H1 (cell line): ENCODE measurements at regions not wholly inside any gene's neighbourhood (a gene's known extent, or its start where the extent isn't known, plus 50 kb on each side); places are given as distances from the start of the nearest gene placed in this dataset.
"Not testable (repeated sequence)": the region's sequence is repeated elsewhere in the genome, so short reads cannot be mapped to it uniquely, and the experiment has no call there.

ENCODE experiments used
- CTCF ChIA-PET: fragments of 300-600 bp; sonication (Branson Sonifier 250); formaldehyde crosslinking; loops from one replicate; lab custom pipeline; 2021; ENCODE audit not compliant: partially characterized antibody; lab: Charles Lee
- POLR2A ChIA-PET: fragments of 300-600 bp; sonication (Branson Sonifier 250); formaldehyde crosslinking; loops from one replicate; lab custom pipeline; 2021; ENCODE audit warnings: inconsistent platforms; ENCODE audit not compliant: partially characterized antibody; lab: Charles Lee
- DNase-seq, 2 experiments: peaks; one replicate each; pipeline versions ENCODE4 v3.0.0 to v3.0.0-alpha.2; 2010 to 2022; ENCODE audit warnings: low spot score in 2 of 2, low read depth in 1 of 2, mixed read lengths in 1 of 2
- FAIRE-seq: peaks from 2 replicates; lab custom pipeline; 2011; peaks lifted over from hg19 to GRCh38; lab: Jason Lieb, UNC
- H2AFZ ChIP-seq: 2 replicates; pipeline ENCODE4 v1.8.1; 2012; ENCODE audit warnings: low read length, inconsistent platforms
- H2AK5ac ChIP-seq: 2 replicates; pipeline ENCODE4 v1.6.1; 2013; ENCODE audit warnings: low read depth, low read length
- H2BK120ac ChIP-seq: replicated peaks from 2 replicates; pipeline ENCODE3; 2013; ENCODE audit warnings: low read depth, low read length, inconsistent platforms
- H2BK12ac ChIP-seq: 2 replicates; pipeline ENCODE4 v1.6.1; 2013; ENCODE audit warnings: low read depth, low read length
- H2BK15ac ChIP-seq: 2 replicates; pipeline ENCODE4 v1.6.1; 2013; ENCODE audit warnings: low read length
- H2BK20ac ChIP-seq: 2 replicates; pipeline ENCODE4 v1.6.1; 2013; ENCODE audit warnings: low read length
- H2BK5ac ChIP-seq: 2 replicates; pipeline ENCODE4 v1.6.1; 2013; ENCODE audit warnings: low read depth, low read length
- H3K14ac ChIP-seq: 2 replicates; pipeline ENCODE4 v1.6.1; 2013; ENCODE audit warnings: inconsistent platforms; ENCODE audit not compliant: insufficient read length
- H3K18ac ChIP-seq: 2 replicates; pipeline ENCODE4 v1.6.1; 2013; ENCODE audit warnings: low read length; ENCODE audit errors: extremely low read depth
- H3K23ac ChIP-seq: 2 replicates; pipeline ENCODE4 v1.6.1; 2013; ENCODE audit warnings: inconsistent platforms; ENCODE audit not compliant: insufficient read length
- H3K23me2 ChIP-seq: 2 replicates; pipeline ENCODE4 v1.6.1; 2013; ENCODE audit warnings: low read depth, low read length
- H3K27ac ChIP-seq: 2 replicates; pipeline ENCODE4 v1.6.1; 2011; ENCODE audit warnings: low read depth, low read length, inconsistent platforms
- H3K27me3 ChIP-seq, 4 experiments: replicated peaks in 1 of 4; 1 replicate in 1 of 4; 2 replicates in 3 of 4; pipeline versions ENCODE4 v1.6.1 to v1.8.1; 2011 to 2013; ENCODE audit warnings: low read length in 3 of 4, mild to moderate bottlenecking in 3 of 4, inconsistent platforms in 2 of 4, mixed read lengths in 2 of 4, moderate library complexity in 1 of 4; ENCODE audit not compliant: control insufficient read depth in 3 of 4, insufficient read depth in 3 of 4; ENCODE audit errors: extremely low read depth in 1 of 4
- H3K36me3 ChIP-seq, 4 experiments: 2 replicates each; pipeline versions ENCODE4 v1.6.1 to v1.8.1; 2011 to 2013; ENCODE audit warnings: mild to moderate bottlenecking in 4 of 4, low read length in 3 of 4, moderate library complexity in 2 of 4, control low read depth in 1 of 4, inconsistent platforms in 1 of 4; ENCODE audit not compliant: insufficient read depth in 4 of 4, control insufficient read depth in 2 of 4
- H3K4ac ChIP-seq: replicated peaks from 2 replicates; pipeline ENCODE3; 2013; ENCODE audit warnings: low read length, low read depth, mixed read lengths, inconsistent platforms; ENCODE audit not compliant: insufficient read length
- H3K4me1 ChIP-seq, 4 experiments: replicated peaks in 1 of 4; 1 replicate in 1 of 4; 2 replicates in 3 of 4; pipeline versions ENCODE4 v1.6.1 to v1.8.1; 2011 to 2013; ENCODE audit warnings: low read length in 3 of 4, inconsistent platforms in 2 of 4, mixed read lengths in 1 of 4; ENCODE audit not compliant: insufficient read depth in 4 of 4, control insufficient read depth in 3 of 4
- H3K4me2 ChIP-seq, 2 experiments: 2 replicates each; pipeline versions ENCODE4 v1.6.1 to v1.8.1; 2011 to 2013; ENCODE audit warnings: low read depth in 2 of 2, low read length in 2 of 2, control low read depth in 1 of 2, inconsistent platforms in 1 of 2, mild to moderate bottlenecking in 1 of 2; ENCODE audit not compliant: insufficient read depth in 1 of 2
- H3K4me3 ChIP-seq, 4 experiments: fragments of 200-600, 300-600 bp in 1 of 4; sonication (generic), shearing (Covaris generic), sonication (Bioruptor Twin) in 1 of 4; 2 replicates each; pipeline versions ENCODE4 v1.5.1 to v1.8.1; 2011 to 2016; ENCODE audit warnings: low read length in 4 of 4, low read depth in 3 of 4, control low read depth in 2 of 4, inconsistent platforms in 2 of 4, mild to moderate bottlenecking in 2 of 4, mixed read lengths in 1 of 4, moderate library complexity in 1 of 4; ENCODE audit not compliant: insufficient read depth in 2 of 4; ENCODE audit errors: extremely low read depth in 1 of 4
- H3K56ac ChIP-seq: replicated peaks from 2 replicates; pipeline ENCODE3; 2013; ENCODE audit warnings: low read depth, mild to moderate bottlenecking, mixed read lengths, low read length, inconsistent platforms; ENCODE audit not compliant: insufficient read length
- H3K79me1 ChIP-seq: 2 replicates; pipeline ENCODE4 v1.6.1; 2013; ENCODE audit warnings: low read depth, low read length, control low read depth
- H3K79me2 ChIP-seq, 2 experiments: 2 replicates each; pipeline versions ENCODE4 v1.6.1 to v1.8.1; 2012 to 2013; ENCODE audit warnings: low read length in 2 of 2, mild to moderate bottlenecking in 2 of 2, inconsistent platforms in 1 of 2; ENCODE audit not compliant: insufficient read depth in 2 of 2, control insufficient read depth in 1 of 2
- H3K9ac ChIP-seq, 4 experiments: replicated peaks in 1 of 4; 1 replicate in 1 of 4; 2 replicates in 3 of 4; pipeline versions ENCODE4 v1.6.1 to v1.8.1; 2011 to 2013; ENCODE audit warnings: low read depth in 3 of 4, low read length in 3 of 4, control low read depth in 2 of 4, mild to moderate bottlenecking in 2 of 4, moderate library complexity in 2 of 4, inconsistent platforms in 1 of 4; ENCODE audit errors: extremely low read depth in 1 of 4
- H3K9me3 ChIP-seq, 2 experiments: 2 replicates each; pipeline versions ENCODE4 v1.6.1 to v1.8.1; 2012 to 2013; ENCODE audit warnings: mild to moderate bottlenecking in 2 of 2, moderate library complexity in 2 of 2, control low read depth in 1 of 2, inconsistent platforms in 1 of 2, low read depth in 1 of 2, low read length in 1 of 2, mixed read lengths in 1 of 2; ENCODE audit not compliant: insufficient read depth in 2 of 2
- H4K20me1 ChIP-seq, 2 experiments: replicated peaks in 1 of 2; 2 replicates each; pipeline versions ENCODE3 to v1.8.1; 2011 to 2013; ENCODE audit warnings: inconsistent platforms in 2 of 2, low read length in 2 of 2, mild to moderate bottlenecking in 1 of 2; ENCODE audit not compliant: insufficient read depth in 2 of 2, control insufficient read depth in 1 of 2
- H4K5ac ChIP-seq: 2 replicates; pipeline ENCODE4 v1.6.1; 2013; ENCODE audit warnings: low read length, low read depth, mixed read lengths, inconsistent platforms; ENCODE audit not compliant: insufficient read length
- H4K8ac ChIP-seq: 2 replicates; pipeline ENCODE4 v1.8.0; 2013; ENCODE audit warnings: mild to moderate bottlenecking, moderate library complexity, low read length, inconsistent platforms; ENCODE audit not compliant: insufficient read depth; ENCODE audit errors: extremely low read depth
- H4K91ac ChIP-seq: replicated peaks from 2 replicates; pipeline ENCODE3; 2013; ENCODE audit warnings: low read length, mixed read lengths, inconsistent platforms; ENCODE audit not compliant: insufficient read length
- WGBS, 2 experiments: shearing (Covaris generic) in 1 of 2; methylation state at CpG; one replicate each; pipeline versions ENCODE4 v1.1.6 to v1.1.7; 2013 to 2015; ENCODE audit warnings: low lambda C conversion rate in 2 of 2, mixed read lengths in 2 of 2, inconsistent platforms in 1 of 2, low coverage in 1 of 2, missing lambda C conversion rate in 1 of 2; ENCODE audit not compliant: insufficient replicate concordance in 2 of 2, insufficient coverage in 1 of 2, insufficient read length in 1 of 2; ENCODE audit errors: extremely low coverage in 1 of 2, missing lambda C conversion rate in 1 of 2; 5-methylcytosine and 5-hydroxymethylcytosine counted together

- not testable (repeated sequence) for FAIRE-seq
Observed at GRCh38 chr15:21337028-21337427, 103.3 kb downstream of the POTEB3 start.

GRCh38 chr15:21324720-21325460 lies 115.4 kb downstream of the POTEB3 start:
- POLR2A ChIA-PET, H2BK20ac ChIP-seq, H3K4me1 ChIP-seq, H3K27ac ChIP-seq, H4K20me1 ChIP-seq, H3K36me3 ChIP-seq, H4K5ac ChIP-seq, H3K14ac ChIP-seq, H3K79me1 ChIP-seq, H2BK15ac ChIP-seq, H4K8ac ChIP-seq, H3K9ac ChIP-seq, H3K4me2 ChIP-seq, H3K18ac ChIP-seq, H2AFZ ChIP-seq, H3K27me3 ChIP-seq, H2BK12ac ChIP-seq, H3K23me2 ChIP-seq, H3K23ac ChIP-seq, CTCF ChIA-PET, H2BK5ac ChIP-seq, H3K79me2 ChIP-seq, FAIRE-seq, H2BK120ac ChIP-seq, H3K9me3 ChIP-seq, H4K91ac ChIP-seq, H2AK5ac ChIP-seq, H3K4ac ChIP-seq, H3K4me3 ChIP-seq, H3K56ac ChIP-seq, DNase-seq: not testable (repeated sequence)
- WGBS, 2 experiments, result no CpG with 5 or more reads among the region's 68 CpGs

More at GRCh38 chr15:21337028-21337427, 103.3 kb downstream of the POTEB3 start:
- H2BK20ac ChIP-seq, H3K9me3 ChIP-seq, H2BK5ac ChIP-seq, POLR2A ChIA-PET, H4K20me1 ChIP-seq, H2AFZ ChIP-seq, H2AK5ac ChIP-seq, H3K79me1 ChIP-seq, H3K27me3 ChIP-seq, H4K91ac ChIP-seq, H3K18ac ChIP-seq, H2BK12ac ChIP-seq, H3K36me3 ChIP-seq, H3K23ac ChIP-seq, H3K4me2 ChIP-seq, H3K14ac ChIP-seq, H2BK120ac ChIP-seq, H3K4me3 ChIP-seq, H2BK15ac ChIP-seq, H4K5ac ChIP-seq, H3K56ac ChIP-seq, H3K79me2 ChIP-seq, CTCF ChIA-PET, H3K4ac ChIP-seq, H3K4me1 ChIP-seq, DNase-seq, H4K8ac ChIP-seq, H3K9ac ChIP-seq, H3K27ac ChIP-seq, H3K23me2 ChIP-seq: not testable (repeated sequence)
- WGBS, 2 experiments, result no CpG with 5 or more reads among the region's 2 CpGs
